ENCODE measurements at regions not wholly inside any gene's neighbourhood (a gene's known extent, or its start where the extent isn't known, plus 50 kb on each side); places are given as distances from the start of the nearest gene placed in this dataset.

- no peak for TF ChIP-seq ZBTB6 (tag by site-specific recombination; IDR thresholded peaks at IDR 0.05)
- TF ChIP-seq SCRT1 (tag by site-specific recombination; IDR thresholded peaks at IDR 0.05; ENCODE audit: borderline replicate concordance): no peak
These were observed 101.6 kb downstream of the MAF start (continued) for GRCh38 chr16:79498928-79499327.

- ChIA-PET POLR2A (no interaction called here), CTCF (interaction anchor here (0.7 kb wide), 1 partner anchor 131 kb away, joined by 3 read pairs; no protein-coding TSS in a partner anchor)
- Histone ChIP-seq H3K4me1 (ENCODE audit: control insufficient read depth, insufficient read depth, low read length) (no peaks in the 10 kb centered on the region), H3K36me3 (ENCODE audit: control insufficient read depth in 2 of 2, insufficient read depth in 1 of 2, low read length in 2 of 2) (no peaks in the 10 kb centered on the region), H3K27ac (ENCODE audit: extremely low read depth, low read depth, low read length) (no peak overlapping the region), H3K4me3 (ENCODE audit: low read depth, low read length) (no peak overlapping the region), H3K9me3 (ENCODE audit: control insufficient read depth, insufficient read depth, low read depth, low read length) (no peaks in the 10 kb centered on the region)
- TF ChIP-seq ZNF76 (tag by site-specific recombination; IDR thresholded peaks at IDR 0.05; ENCODE audit: borderline replicate concordance, low read depth): no peak
- no peak for TF ChIP-seq ZNF654 (tag by site-specific recombination; IDR thresholded peaks at IDR 0.05; ENCODE audit: low read depth)
These were observed 102.8 kb downstream of the MAF start for GRCh38 chr16:79497606-79498350.

- no peaks in the 10 kb centered on the region for H3K4me1 ChIP-seq (ENCODE audit: control insufficient read depth, insufficient read depth, low read length)
- TF ChIP-seq ZNF530 (tag by site-specific recombination; IDR thresholded peaks at IDR 0.05; ENCODE audit: low read depth) (no peak), KLF8 (tag by site-specific recombination; IDR thresholded peaks at IDR 0.05) (no peak), ZNF747 (tag by site-specific recombination; IDR thresholded peaks at IDR 0.05) (no peak), ZBTB44 (tag by site-specific recombination; IDR thresholded peaks at IDR 0.05) (no peak), ZNF785 (tag by site-specific recombination; IDR thresholded peaks at IDR 0.05) (no peak), ZNF585B (tag by site-specific recombination; IDR thresholded peaks at IDR 0.05) (no peak), KLF10 (tag by site-specific recombination; IDR thresholded peaks at IDR 0.05) (no peak), ZNF514 (tag by site-specific recombination; IDR thresholded peaks at IDR 0.05) (no peak), IKZF3 (tag by site-specific recombination; IDR thresholded peaks at IDR 0.05) (no peak), ZNF239 (tag by site-specific recombination; IDR thresholded peaks at IDR 0.05) (no peak), ZNF221 (tag by site-specific recombination; IDR thresholded peaks at IDR 0.05; ENCODE audit: borderline replicate concordance) (no peak), ZNF24 (tag by site-specific recombination; IDR thresholded peaks at IDR 0.05) (no peak), ZNF202 (tag by site-specific recombination; IDR thresholded peaks at IDR 0.05; ENCODE audit: borderline replicate concordance) (no peak), ZNF580 (tag by site-specific recombination; IDR thresholded peaks at IDR 0.05) (no peak), ZNF324 (tag by site-specific recombination; IDR thresholded peaks at IDR 0.05) (no peak)
- TF ChIP-seq, protein P1, sequence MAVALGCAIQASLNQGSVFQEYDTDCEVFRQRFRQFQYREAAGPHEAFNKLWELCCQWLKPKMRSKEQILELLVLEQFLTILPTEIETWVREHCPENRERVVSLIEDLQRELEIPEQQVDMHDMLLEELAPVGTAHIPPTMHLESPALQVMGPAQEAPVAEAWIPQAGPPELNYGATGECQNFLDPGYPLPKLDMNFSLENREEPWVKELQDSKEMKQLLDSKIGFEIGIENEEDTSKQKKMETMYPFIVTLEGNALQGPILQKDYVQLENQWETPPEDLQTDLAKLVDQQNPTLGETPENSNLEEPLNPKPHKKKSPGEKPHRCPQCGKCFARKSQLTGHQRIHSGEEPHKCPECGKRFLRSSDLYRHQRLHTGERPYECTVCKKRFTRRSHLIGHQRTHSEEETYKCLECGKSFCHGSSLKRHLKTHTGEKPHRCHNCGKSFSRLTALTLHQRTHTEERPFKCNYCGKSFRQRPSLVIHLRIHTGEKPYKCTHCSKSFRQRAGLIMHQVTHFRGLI (tag by site-specific recombination; IDR thresholded peaks at IDR 0.05): no peak
- no peak overlapping the region for H3K4me3 ChIP-seq (ENCODE audit: low read depth, low read length)
- H3K9me3 ChIP-seq (ENCODE audit: control insufficient read depth, insufficient read depth, low read depth, low read length): no peaks in the 10 kb centered on the region
- no peak overlapping the region for H3K27ac ChIP-seq (ENCODE audit: extremely low read depth, low read depth, low read length)
- ChIA-PET POLR2A (interaction anchor here (0.5 kb wide), 1 partner anchor 405 kb away, joined by 5 read pairs; no protein-coding TSS in a partner anchor), CTCF (interaction anchor here (0.7 to 0.8 kb wide), 2 partner anchors 29 to 92 kb away, joined by 3 to 4 read pairs; no protein-coding TSS in a partner anchor)
- no peaks in the 10 kb centered on the region for H3K36me3 ChIP-seq (ENCODE audit: control insufficient read depth in 2 of 2, insufficient read depth in 1 of 2, low read length in 2 of 2)
These were observed 106.6 kb downstream of the MAF start for GRCh38 chr16:79493911-79494310.

All from HEK293 (cell line).